ENCODE measurements at regions not wholly inside any gene's neighbourhood (a gene's known extent, or its start where the extent isn't known, plus 50 kb on each side); places are given as distances from the start of the nearest gene placed in this dataset.

DNA sequence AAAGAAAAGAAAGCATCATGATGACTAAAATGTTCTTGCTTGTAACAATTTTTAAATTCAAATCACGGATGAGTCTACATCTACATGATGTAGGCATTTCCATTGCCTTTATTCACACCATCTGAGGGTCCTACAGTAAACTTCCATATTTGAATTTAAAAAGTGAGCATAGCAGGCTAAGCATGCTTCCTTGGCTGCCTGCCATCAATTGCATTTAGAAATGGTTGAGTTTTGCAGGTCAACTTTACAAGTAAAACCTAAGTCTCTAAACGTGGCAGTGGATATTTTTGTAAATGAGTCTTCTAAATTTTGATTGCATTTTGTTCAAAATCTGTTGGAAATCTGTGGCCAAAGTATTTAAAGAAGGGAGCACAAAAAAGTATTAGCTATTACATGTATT lies 136.5 kb upstream of the PTCH1 start:
- no peak for DNase-seq

DNA sequence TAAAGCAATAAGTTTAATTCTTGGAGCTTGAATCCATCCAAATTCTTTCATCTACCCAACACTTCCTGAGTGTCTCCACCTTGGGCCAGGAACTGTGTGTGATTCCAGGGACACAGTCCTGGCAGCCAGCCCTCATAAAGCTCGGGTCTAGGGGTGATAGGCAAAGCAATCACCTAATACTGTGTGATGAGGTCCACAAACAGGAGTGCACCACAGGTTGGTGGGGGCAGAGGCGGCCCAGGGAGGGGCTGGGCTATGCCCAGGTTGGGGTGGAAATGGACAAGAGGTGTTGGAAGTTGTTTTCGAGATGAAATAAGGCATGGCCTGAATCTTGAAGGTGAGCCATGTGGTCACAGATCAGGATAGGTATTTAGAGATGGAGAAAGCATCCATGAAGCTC lies 133.9 kb upstream of the PTCH1 start:
- no peak for DNase-seq

DNA sequence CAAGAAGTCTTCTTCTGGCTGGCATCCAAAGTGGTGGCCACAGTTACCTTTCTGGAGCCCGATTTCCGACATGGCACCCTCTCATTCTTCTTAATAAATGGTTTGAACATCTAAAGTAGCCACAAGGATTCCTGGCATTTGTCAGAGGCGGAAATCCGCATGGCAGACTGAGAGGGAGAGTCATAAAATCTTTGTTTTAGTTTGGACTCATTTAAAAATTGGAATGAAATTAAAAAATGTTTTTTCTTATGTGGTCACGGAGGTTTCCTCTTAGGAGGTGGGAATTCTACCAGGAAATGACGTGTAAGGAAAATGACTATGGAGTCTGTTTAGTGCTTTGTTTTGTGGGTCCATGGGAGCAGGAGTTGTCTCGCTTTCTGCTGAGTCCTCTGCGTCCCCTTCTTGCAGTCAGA lies 133.0 kb upstream of the PTCH1 start:
- DNase-seq: no peak

DNA sequence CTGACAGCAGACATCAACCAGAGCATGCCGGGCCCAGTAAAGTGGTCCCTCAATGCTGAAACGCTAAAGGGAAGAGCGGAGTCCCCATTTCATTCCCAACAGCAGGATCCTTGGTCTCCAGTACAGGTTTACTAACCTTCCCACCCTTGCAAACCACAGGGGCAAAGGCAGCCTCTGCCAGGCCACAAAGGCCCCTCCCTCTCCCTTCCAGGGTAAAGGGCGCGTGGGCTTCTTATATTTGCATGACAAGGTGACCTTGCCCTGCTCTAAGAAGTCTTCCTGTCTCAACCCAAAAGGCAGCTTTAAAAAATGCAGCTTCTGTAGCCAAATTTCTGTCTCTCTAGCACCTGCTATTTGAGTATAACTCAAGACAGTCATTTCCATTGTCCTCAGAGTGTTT lies 131.5 kb upstream of the PTCH1 start:
- no peak for DNase-seq

- no peak for DNase-seq
Observed at GRCh38 chr9:95645992-95646391, 129.2 kb upstream of the PTCH1 start.

GRCh38 chr9:95645579-95645978 lies 128.8 kb upstream of the PTCH1 start:
- no peak for DNase-seq

- no peak for DNase-seq
Observed at GRCh38 chr9:95644377-95644776, 127.6 kb upstream of the PTCH1 start.

GRCh38 chr9:95643619-95644018 lies 126.8 kb upstream of the PTCH1 start:
- DNase-seq: no peak

- DNase-seq: no peak
Observed at GRCh38 chr9:95642189-95642588, 125.4 kb upstream of the PTCH1 start.

- peak; percentile 14 for DNase-seq
Observed at GRCh38 chr9:95641586-95641985, 124.8 kb upstream of the PTCH1 start.

GRCh38 chr9:95640336-95640735 lies 123.6 kb upstream of the PTCH1 start:
- DNase-seq: no peak

DNA sequence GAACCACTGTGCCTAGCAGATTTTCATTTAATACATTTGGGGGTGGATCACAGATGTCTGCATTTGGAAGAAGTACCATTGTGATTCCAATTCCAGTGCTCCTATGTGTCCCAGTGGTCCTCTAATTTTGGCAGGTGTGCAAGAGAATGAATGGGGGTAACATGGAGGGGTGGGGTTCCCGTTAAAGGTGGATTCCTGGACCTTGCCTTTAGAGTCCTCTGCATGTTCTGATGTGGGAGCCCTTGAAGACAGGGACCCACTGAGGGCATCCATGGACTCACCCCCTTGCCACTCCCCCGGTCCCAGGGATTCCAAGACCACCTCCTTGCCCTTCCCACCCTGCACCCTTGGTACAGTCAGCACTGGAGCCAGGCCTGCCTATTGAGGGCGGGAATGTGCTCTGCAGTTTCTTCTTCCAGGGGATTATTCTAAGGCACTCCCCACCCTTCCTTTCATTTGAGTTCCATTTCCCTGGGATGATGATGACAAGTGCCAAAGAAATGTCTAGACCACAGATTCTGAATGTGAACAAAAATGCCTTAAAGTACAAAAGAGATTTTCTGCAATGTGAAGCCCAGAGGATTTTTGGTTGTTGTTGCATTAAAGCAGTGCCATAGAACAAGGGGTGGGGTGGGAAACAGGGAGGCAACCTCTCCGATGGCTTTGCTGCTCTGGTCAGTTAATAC lies 119.4 kb upstream of the PTCH1 start:
- DNase-seq: no peak

DNA sequence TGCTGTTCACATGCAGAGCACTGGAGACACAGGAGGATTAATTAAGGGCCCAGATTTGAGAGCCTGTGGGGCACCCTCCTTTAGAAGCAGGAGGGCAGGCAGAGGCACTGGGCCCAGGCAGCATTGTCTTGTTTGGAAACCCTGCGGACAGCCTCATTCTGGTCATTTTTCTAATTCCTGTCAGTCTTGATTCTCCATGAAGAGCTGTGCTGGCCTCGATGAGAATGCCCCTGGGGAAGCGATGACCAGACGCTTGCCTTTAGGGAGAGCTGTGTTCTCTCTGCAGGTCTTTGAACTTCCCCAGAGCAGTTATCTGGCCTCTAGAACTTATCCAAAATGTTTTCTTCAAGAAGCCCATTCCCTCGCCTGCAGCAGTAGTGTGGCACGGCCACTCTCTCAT lies 117.8 kb upstream of the PTCH1 start:
- DNase-seq: no peak

GRCh38 chr9:95634114-95634513 lies 117.3 kb upstream of the PTCH1 start:
- no peak for DNase-seq

DNA sequence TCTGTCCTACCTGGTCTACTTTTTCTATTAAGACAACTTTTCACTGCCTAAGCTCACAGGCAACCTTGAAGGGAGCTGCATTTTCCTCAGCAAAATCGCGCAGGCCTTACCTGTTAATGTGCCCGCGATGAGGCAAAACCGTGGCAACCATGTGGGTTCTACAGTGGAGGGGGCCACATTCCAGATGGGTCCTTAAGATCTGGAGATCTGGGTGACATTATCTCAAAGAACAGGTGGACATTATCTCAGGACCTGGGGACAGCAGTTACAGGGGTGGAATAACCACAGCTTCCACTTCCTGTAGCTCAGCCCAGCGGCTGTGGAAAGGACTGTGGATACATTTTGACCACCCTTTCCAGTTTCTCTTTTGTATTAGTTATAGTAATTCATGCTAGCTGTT lies 112.8 kb upstream of the PTCH1 start:
- DNase-seq: no peak

DNA sequence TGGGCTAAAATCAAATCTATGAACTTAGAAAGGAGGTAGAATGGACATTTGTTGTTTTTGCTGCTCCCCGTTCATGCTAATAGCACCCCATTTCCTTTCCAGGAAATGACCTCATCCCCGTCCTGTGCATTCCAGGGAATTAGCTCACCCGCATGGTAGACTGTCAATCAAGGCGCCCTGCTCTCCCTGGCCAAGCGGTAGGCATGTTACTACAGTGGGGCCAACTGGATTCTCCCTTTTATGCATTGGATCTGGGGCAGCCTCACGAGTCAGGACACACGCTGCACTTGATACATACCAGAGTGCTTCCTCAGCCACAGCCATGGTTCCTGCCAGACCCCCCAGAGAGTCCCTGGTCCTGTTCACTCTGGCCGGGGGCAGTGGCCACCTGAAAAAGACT lies 111.0 kb upstream of the PTCH1 start:
- no peak for DNase-seq

DNA sequence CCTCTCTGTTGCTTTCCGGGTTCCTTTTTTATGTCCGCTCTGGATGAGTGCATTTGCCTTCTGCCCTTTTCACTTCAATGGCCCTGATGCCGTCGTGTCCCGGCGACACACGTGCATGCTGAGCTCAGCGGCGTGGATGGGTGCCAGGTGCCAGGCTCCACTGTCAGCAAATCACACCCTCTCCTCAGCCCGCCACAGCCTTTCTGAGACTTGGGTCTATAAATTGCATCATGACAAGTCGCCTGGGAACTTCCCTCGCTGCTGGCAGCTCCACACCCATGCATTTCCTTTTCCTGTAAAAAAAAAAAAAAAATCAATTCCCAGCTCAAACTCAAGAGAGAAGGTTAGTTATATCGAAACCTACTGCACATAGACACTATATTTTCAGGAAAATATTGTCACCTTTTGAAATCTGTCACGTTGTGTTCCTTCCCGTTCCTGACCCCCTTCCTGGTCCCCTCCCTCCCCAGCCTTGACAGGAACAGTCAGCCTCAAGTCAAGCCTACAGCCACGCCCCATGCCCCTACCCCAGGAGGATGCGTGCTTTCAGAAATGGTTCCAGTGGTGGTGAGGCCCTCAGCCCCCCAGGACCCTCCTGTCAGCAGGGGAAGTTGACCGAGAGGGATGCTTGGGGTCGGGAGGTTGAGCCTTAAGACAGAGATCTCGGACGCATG lies 110.3 kb upstream of the PTCH1 start:
- DNase-seq: no peak

- DNase-seq: no peak
Observed at GRCh38 chr9:95626341-95626740, 109.6 kb upstream of the PTCH1 start.

DNA sequence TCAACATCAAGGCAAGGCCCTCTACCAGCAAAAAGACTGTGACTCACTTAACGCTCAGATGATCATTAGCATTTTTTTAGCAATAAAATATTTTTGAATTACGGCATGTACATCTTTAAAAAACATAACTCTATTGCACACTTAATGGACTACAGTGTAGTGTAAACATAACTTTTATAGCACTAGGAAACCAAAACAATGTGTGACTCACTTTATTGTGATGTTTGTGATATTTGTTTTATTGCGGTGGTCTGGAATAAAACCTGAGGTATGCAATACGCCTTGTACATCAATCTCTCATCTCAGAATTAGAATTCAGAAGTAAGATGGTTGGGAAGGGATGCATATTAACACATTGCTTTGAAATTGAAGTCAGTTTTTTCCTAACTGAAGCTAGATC lies 106.9 kb upstream of the PTCH1 start:
- no peak for DNase-seq

DNA sequence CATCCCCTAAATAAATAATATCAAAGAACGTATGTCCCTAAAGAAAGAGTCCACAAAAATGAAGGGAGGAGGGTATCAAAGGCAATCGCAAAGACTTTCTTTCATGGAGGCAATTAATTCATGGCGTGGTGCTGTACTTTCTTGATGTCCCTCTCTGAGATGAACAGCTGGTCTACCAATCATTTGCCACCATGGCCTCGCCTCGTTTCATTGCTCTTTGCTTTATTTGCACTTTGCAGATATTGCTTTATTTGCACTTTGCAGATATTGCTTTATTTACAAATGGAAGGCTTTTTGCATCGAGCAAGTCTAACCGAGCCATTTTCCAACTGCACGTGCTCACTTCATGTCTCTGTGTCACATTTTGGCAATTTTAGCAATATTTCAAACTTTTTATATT lies 104.0 kb upstream of the PTCH1 start:
- DNase-seq: no peak

- no peak for DNase-seq
Observed at GRCh38 chr9:95620314-95620713, 103.5 kb upstream of the PTCH1 start.

- DNase-seq: no peak
Observed at GRCh38 chr9:95615246-95615645, 98.5 kb upstream of the PTCH1 start.

- no peak for DNase-seq
Observed at GRCh38 chr9:95613670-95614069, 96.9 kb upstream of the PTCH1 start.

DNA sequence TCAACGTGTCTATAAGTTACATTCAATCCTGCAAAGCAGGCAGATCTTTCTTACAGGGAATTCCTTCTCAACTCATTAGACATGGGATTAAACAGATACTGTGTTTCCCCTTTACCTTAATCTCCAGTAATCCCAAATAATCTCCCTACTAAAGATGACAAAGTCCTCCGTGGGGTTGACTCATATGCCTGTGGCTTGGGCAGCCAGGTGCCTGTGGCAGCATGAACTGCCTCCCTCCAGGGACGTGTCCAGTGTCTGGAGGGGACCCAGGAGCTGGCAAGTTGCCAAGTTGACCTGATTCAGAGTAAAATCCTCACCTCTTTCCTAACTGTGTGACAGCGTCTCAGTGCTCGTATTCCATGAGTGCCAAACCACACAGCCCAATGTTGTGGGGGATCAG lies 94.6 kb upstream of the PTCH1 start:
- no peak for DNase-seq

Data from DMS 273 treated with DMSO at 0.1 percent for 48 hours (cell line).